ENCODE measurements at regions not wholly inside any gene's neighbourhood (a gene's known extent, or its start where the extent isn't known, plus 50 kb on each side); places are given as distances from the start of the nearest gene placed in this dataset.
"Not testable (repeated sequence)": the region's sequence is repeated elsewhere in the genome, so short reads cannot be mapped to it uniquely, and the experiment has no call there.

DNA sequence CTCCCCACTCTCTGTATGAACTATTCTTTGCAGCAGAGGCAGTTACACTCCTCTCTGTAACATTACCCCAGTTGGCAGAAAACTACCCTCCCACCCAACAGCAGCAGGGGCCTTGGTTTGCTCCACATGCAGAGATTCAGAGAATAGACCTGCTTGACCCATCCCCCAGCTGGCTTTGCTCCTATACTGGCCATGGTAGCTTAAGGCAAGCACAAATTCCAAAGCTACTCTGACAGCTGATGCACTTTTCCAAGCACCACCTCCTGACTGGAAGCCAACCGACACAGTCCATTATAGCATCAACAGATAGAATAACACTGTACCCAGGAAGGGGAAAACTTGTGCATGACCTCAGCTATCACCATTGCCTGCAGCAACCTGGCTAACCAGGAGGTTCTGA is 846.5 kb upstream of the NCAM2 start:
- no peak for DNase-seq (ENCODE audit: low spot score)

- no peak for DNase-seq (ENCODE audit: low spot score)
Measured at GRCh38 chr21:20163167-20163566, 835.0 kb upstream of the NCAM2 start.

- no peak for DNase-seq (ENCODE audit: low spot score)
Measured at GRCh38 chr21:20167059-20167458, 831.1 kb upstream of the NCAM2 start.

GRCh38 chr21:20169812-20170576 is 828.2 kb upstream of the NCAM2 start:
- no peak for DNase-seq (ENCODE audit: low spot score)

DNA sequence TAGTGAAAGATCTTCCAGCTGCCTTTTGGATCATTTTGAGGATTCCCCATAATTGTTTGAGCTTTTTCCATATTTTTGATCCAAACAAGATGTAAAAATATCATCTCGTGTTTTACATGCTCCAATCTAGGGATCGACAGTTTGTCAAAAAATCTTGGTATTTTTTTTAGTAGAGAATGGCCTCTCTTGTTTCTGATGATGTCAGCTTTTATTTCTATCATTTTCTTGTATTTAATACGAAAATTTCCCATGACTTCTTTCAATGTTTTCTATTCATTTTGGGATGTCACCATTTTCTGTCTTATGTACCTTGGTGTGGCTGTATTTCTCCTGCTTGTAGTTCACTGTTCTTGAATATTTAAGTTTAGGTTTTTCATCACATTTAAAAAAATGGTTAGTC is 812.0 kb upstream of the NCAM2 start:
- no peak for DNase-seq (ENCODE audit: low spot score)

DNA sequence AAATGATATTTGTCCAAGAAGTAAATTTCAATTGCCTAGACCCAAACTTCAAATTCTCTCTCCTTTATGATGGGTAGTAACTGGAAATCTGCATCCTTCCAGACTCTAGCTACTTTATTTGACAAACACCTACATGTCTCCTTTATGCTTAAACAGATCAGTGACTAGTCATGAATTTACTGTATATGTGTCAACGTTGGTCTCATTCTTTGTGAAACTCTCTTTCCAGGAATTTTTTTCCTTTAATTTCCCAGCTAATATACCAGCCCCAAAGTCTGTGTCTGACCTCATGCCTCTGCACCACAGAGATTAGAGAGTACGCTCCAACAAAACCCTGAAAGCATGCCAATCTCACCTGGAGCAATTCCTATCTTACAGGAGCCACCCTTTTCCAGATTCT is 811.2 kb upstream of the NCAM2 start:
- no peak for DNase-seq (ENCODE audit: low spot score)

DNA sequence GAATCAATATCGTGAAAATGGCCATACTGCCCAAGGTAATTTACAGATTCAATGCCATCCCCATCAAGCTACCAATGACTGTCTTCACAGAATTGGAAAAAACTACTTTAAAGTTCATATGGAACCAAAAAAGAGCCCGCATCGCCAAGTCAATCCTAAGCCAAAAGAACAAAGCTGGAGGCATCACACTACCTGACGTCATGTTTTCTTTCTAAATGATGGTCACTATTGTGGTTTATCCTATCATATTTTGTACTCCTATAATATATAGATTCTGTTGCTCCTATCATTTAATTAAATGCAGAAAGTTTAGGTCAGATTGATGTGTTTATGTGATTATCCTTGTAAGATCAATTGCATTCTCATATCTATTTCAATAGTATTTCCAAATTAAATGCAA is 796.9 kb upstream of the NCAM2 start:
- DNase-seq (ENCODE audit: low spot score): not testable (repeated sequence)

DNA sequence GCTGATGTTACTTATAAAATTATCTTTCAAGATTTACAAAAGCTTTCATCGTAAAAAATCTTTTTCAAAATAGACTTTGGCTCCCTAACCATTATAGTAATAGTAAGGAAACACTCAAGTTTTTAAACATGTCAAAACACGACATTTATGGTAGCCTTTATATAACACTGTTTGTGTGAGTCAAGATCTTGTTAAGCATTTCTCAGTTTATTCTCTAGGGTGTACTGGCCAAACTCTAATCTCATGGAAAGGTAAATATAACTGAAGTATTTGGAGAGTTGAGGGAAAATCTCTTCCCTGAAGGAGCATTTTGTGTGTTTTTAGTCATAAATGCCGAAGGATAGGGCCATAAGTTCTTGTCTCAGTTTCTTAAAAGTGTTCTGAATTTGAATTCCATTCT is 790.9 kb upstream of the NCAM2 start:
- DNase-seq (ENCODE audit: low spot score): no peak

DNA sequence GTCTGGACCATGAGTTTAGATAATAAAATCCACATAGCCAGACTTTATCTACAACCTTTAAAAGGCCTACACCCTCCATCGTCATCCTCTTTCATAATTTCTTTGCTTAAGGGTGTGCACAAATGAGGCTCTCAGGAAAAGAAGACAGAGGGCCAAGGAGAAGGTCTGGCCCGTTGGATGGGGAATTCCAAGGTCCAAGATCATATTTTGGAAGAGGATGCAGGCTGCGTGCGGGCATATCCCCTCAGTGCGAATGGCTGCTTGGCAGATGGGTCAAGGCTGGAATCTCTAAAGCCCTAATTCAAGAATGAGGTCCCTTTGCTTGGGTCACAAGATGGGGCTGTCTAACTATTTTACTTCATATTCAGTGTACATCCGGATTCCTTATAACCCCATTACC is 782.2 kb upstream of the NCAM2 start:
- no peak for DNase-seq (ENCODE audit: low spot score)

DNA sequence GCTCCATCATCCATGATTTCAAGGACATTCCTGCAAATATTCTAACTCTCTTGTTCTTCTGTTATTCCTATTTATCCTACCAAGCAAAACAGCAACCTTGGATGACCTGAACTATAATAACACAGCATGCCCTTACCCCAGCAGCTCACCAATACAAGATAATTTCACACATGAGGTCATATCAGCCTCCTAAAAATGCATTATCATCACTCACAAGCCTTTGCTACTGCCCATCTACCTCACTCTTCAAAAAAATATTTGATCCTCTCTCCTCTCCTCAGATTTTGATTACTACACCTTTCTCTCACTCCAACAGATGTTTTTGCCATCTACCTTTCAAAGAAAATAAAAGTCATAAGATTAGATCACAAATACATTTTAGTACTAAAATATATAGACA is 777.6 kb upstream of the NCAM2 start:
- DNase-seq (ENCODE audit: low spot score): no peak

DNA sequence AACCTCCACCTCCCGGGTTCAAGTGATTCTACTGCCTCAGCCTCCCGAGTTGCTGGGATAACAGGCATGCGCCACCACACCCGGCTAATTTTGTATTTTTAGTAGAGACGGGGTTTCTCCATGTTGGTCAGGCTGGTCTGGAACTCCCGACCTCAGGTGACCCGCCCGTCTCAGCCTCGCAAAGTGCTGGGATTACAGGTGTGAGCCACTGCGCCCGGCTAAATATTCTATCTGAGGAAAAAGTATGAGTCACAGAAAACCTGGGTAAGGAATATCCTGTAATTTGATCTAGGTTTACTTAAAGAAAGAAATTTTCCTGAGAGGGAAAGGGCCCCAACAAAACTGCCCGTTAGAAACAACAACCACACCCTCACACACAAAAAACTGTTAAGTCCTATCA is 776.2 kb upstream of the NCAM2 start:
- DNase-seq (ENCODE audit: low spot score): not testable (repeated sequence)

GRCh38 chr21:20236649-20237048 is 761.6 kb upstream of the NCAM2 start:
- not testable (repeated sequence) for DNase-seq (ENCODE audit: low spot score)

DNA sequence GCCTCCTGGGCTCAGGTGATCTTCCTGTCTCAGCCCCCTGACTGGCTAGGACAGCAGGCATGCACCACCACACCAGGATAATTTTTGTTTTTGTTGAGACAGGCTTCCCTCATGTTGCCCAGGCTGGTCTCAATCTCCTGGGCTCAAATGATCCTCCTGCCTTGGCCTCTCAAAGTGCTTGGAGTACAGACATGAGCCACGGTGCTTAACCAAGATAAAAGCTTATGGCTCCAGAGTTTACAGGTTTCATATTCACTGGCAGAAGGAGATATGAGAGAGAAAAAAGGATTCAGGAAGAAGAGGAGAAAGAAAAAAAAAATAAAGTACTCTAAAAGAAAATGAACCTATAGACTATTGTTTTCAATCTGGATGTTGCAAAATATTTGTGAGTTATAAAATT is 748.8 kb upstream of the NCAM2 start:
- DNase-seq (ENCODE audit: low spot score): no peak

DNA sequence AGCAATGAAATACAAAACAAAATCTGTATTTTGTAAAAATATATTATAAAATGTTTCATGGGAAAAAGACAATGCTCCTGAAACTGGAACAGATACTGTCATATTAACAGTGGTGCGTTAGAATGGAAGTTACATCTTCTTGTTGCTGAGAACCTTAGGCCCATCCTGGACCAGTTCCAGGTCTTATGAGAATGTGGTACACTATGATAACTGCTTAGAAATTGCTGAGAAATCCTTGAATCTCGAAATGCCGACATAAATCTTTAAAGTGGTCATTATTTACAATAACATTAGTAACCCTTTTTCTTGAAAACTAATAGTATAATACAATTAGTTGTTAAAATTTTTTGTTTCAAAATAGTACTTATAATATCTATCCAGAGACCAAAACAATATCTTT is 747.9 kb upstream of the NCAM2 start:
- no peak for DNase-seq (ENCODE audit: low spot score)

DNA sequence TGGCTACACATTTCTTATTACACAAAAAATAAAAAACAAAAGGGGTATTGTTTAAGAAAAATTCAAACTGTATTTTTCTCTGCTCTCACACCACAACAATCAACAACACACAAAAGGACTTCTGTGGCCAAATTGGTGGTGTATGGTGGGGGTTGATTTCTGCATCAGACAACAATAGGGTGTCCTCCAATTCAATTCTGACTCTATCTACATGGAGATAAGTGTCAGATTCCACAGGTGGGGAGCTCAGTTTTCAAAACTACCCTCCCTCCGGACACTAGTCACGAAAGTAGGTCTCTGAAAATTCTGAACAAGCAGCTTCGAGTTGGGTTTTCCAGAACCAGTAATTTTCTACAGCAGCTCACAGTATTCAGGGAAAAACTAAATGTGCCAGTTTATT is 744.9 kb upstream of the NCAM2 start:
- no peak for DNase-seq (ENCODE audit: low spot score)

DNA sequence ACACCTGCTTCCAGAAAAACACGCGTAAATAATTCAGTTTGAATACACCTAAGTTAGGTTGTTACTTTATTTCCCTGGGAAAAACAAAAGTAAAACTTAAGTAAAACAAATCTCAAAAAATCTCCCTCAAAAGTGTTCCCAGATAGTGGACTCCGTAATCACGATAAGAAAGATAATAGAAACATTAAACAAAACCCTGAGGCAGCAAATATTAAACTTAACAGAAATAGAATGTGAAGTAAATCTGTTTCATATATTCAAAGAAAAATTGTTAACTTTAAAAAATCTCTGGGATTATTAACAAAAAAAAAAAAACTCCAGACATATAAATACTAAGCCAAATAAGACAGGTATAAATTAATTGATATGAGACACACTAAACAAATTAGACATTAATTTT is 743.2 kb upstream of the NCAM2 start:
- no peak for DNase-seq (ENCODE audit: low spot score)

- no peak for DNase-seq (ENCODE audit: low spot score)
Measured at GRCh38 chr21:20257052-20257740, 741.0 kb upstream of the NCAM2 start.

DNA sequence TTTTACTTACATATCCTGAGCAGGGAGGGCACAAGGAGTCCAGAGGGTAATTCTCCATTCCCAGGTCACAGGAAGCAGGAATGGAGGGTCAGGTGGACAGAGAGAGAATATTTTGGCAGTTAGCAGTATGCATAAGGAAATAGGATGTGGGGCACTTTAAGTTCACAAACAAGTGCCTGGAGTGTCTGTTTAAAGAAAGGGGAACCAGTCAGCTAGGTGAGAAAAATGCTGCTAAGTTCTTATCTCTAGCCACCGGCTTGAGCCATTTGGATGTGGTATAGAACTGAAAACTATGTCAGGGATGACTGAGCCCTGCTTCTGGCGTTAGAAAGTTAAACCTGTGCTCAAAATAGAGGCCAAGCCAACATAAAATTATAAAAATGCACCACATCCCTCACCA is 739.7 kb upstream of the NCAM2 start:
- DNase-seq (ENCODE audit: low spot score): no peak

GRCh38 chr21:20259031-20259867 is 739.0 kb upstream of the NCAM2 start:
- DNase-seq (ENCODE audit: low spot score): no peak

- DNase-seq (ENCODE audit: low spot score): no peak
Measured at GRCh38 chr21:20260124-20260523, 738.1 kb upstream of the NCAM2 start.

- DNase-seq (ENCODE audit: low spot score): no peak
Measured at GRCh38 chr21:20261364-20261763, 736.8 kb upstream of the NCAM2 start.

GRCh38 chr21:20265707-20266440 is 732.3 kb upstream of the NCAM2 start:
- DNase-seq (ENCODE audit: low spot score): no peak

DNA sequence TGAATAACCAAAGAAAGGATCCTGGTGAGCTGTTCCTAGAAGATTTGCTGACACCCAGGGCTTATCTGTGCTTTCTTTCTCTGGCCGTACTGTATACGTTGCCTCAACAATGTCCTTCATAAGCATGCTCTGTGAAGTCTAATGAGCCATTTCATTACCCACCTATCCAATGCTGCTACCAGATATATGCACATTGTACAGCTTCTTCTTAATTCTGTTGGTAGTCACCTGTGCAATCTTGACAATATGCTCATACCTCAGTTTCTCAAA is 731.8 kb upstream of the NCAM2 start:
- DNase-seq (ENCODE audit: low spot score): no peak
